Transverse colon (tissue), 3 donors: ENCODE measurements at regions not wholly inside any gene's neighbourhood (a gene's known extent, or its start where the extent isn't known, plus 50 kb on each side); places are given as distances from the start of the nearest gene placed in this dataset.

ENCODE experiments used
- CTCF ChIP-seq, 5 experiments: fragments of 200-600 bp in 3 of 5; fragments of 450-650 bp in 2 of 5; sonication (generic) in 3 of 5; IDR thresholded peaks; 1 replicate in 2 of 5; 2 replicates in 3 of 5; pipeline ENCODE4 v1.5.1; 2016 to 2017; ENCODE audit warnings: antibody characterized with exemption in 5 of 5, inconsistent platforms in 3 of 5, mild to moderate bottlenecking in 2 of 5, moderate library complexity in 1 of 5
- POLR2A ChIP-seq: fragments of 450-650 bp; IDR thresholded peaks from one replicate; pipeline ENCODE4 v1.6.1; 2016; ENCODE audit warnings: antibody characterized with exemption, mild to moderate bottlenecking, moderate library complexity

GRCh38 chr5:112573441-112573840, 154.4 kb upstream of the EPB41L4A start:
- TF ChIP-seq POLR2A, result no peak
- TF ChIP-seq CTCF (IDR thresholded peaks at IDR 0.05), result no peak
